ENCODE measurements at regions not wholly inside any gene's neighbourhood (a gene's known extent, or its start where the extent isn't known, plus 50 kb on each side); places are given as distances from the start of the nearest gene placed in this dataset.
"Not testable (repeated sequence)": the region's sequence is repeated elsewhere in the genome, so short reads cannot be mapped to it uniquely, and the experiment has no call there.

- DNase-seq (ENCODE audit: low spot score), result not testable (repeated sequence)
Observed at GRCh38 chr16:70014915-70015314, 63.8 kb downstream of the CLEC18A start.

- DNase-seq (ENCODE audit: low spot score), result not testable (repeated sequence)
Observed at GRCh38 chr16:70016751-70017150, 65.6 kb downstream of the CLEC18A start.

- peak; percentile 28 for DNase-seq (ENCODE audit: low spot score)
Observed at GRCh38 chr16:70018254-70018653, 67.1 kb downstream of the CLEC18A start.

- not testable (repeated sequence) for DNase-seq (ENCODE audit: low spot score)
Observed at GRCh38 chr16:70023207-70023606, 72.1 kb downstream of the CLEC18A start.

GRCh38 chr16:70023956-70024355, 72.8 kb downstream of the CLEC18A start:
- not testable (repeated sequence) for DNase-seq (ENCODE audit: low spot score)

GRCh38 chr16:70026165-70026854, 75.2 kb downstream of the CLEC18A start:
- DNase-seq (ENCODE audit: low spot score), result not testable (repeated sequence)

GRCh38 chr16:70032906-70033305, 81.2 kb upstream of the PDPR start:
- DNase-seq (ENCODE audit: low spot score), result not testable (repeated sequence)

GRCh38 chr16:70037913-70038312, 76.2 kb upstream of the PDPR start:
- DNase-seq (ENCODE audit: low spot score), result not testable (repeated sequence)

GRCh38 chr16:70040554-70040953, 73.6 kb upstream of the PDPR start:
- DNase-seq (ENCODE audit: low spot score), result not testable (repeated sequence)

- not testable (repeated sequence) for DNase-seq (ENCODE audit: low spot score)
Observed at GRCh38 chr16:70043538-70044067, 70.5 kb upstream of the PDPR start.

GRCh38 chr16:70046560-70046959, 67.6 kb upstream of the PDPR start:
- DNase-seq (ENCODE audit: low spot score), result not testable (repeated sequence)

- not testable (repeated sequence) for DNase-seq (ENCODE audit: low spot score)
Observed at GRCh38 chr16:70048083-70048482, 66.0 kb upstream of the PDPR start.

- DNase-seq (ENCODE audit: low spot score), result not testable (repeated sequence)
Observed at GRCh38 chr16:70058056-70058455, 56.1 kb upstream of the PDPR start.

- not testable (repeated sequence) for DNase-seq (ENCODE audit: low spot score)
Observed at GRCh38 chr16:70059429-70059828, 54.7 kb upstream of the PDPR start.

- not testable (repeated sequence) for DNase-seq (ENCODE audit: low spot score)
Observed at GRCh38 chr16:70060521-70061027, 53.6 kb upstream of the PDPR start.

GRCh38 chr16:70061671-70062218, 52.4 kb upstream of the PDPR start:
- DNase-seq (ENCODE audit: low spot score), result not testable (repeated sequence)

GRCh38 chr16:70062947-70063346, 51.2 kb upstream of the PDPR start:
- DNase-seq (ENCODE audit: low spot score), result not testable (repeated sequence)
